ENCODE measurements at regions not wholly inside any gene's neighbourhood (a gene's known extent, or its start where the extent isn't known, plus 50 kb on each side); places are given as distances from the start of the nearest gene placed in this dataset.

DNA sequence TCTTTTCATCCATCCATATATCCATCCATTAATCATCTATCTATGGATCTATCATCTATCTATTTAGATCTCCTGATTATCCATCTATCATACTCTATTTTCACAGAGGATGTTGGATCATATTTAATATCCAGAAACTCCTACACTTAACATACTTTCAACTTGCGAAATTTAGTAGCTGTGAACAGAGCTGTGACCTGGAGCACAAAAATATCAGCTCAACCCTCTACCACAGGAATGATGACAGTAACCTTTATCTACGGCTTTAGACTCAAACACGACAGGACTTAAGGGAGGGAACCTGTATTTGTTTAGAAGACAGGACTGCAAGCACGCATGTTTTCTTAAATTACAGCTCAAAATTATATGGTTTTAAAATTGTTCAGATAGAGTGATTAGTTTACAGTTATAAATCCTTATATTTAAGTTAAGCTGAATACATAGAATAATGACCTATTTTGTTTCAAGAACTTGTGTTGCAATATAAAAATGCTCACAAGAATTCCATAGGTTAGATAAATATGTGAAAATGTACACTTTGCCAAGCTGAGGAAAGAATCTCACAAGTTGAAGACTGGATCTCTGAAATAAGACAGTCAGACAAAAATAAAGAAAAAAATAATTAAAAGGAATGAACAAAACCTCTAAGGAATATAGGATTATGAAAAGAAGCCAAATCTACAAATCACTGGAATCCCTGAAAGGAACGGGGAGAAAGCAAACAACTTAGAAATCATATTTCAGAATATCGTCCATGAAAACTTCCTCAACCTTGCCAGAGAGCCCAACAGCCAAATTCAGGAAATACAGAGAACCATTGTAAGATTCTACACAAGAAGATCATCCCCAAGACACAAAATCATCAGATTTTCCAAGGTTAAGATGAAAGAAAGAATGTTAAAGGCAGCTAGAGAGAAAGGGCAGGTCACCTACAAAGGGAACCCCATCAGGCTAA lies 142.0 kb downstream of the COL6A3 start:
- Histone ChIP-seq H3K9ac (ENCODE audit: low read length in 5 of 5) (no peak overlapping the region), H3K4me1 (ENCODE audit: control insufficient read depth in 5 of 5, insufficient read depth in 5 of 5, low read length in 5 of 5) (peaks cover 0 to 16% (median 5%) of the 10 kb centered on the region in 5 donors), H3K4me3 (ENCODE audit: low read depth in 1 of 5, low read length in 5 of 5) (no peak overlapping the region), H3K9me3 (ENCODE audit: control insufficient read depth in 5 of 5, low read length in 5 of 5) (no peaks in the 10 kb centered on the region), H3K36me3 (ENCODE audit: control insufficient read depth in 5 of 5, insufficient read depth in 5 of 5, low read length in 5 of 5) (no peaks in the 10 kb centered on the region), H3K27me3 (ENCODE audit: control insufficient read depth in 5 of 5, insufficient read depth in 4 of 5, low read length in 5 of 5) (no peaks in the 10 kb centered on the region), H3K27ac (ENCODE audit: low read depth, low read length) (no peak overlapping the region)

All from subcutaneous abdominal adipose tissue (tissue), 5 donors.